ENCODE measurements at regions not wholly inside any gene's neighbourhood (a gene's known extent, or its start where the extent isn't known, plus 50 kb on each side); places are given as distances from the start of the nearest gene placed in this dataset.

DNA sequence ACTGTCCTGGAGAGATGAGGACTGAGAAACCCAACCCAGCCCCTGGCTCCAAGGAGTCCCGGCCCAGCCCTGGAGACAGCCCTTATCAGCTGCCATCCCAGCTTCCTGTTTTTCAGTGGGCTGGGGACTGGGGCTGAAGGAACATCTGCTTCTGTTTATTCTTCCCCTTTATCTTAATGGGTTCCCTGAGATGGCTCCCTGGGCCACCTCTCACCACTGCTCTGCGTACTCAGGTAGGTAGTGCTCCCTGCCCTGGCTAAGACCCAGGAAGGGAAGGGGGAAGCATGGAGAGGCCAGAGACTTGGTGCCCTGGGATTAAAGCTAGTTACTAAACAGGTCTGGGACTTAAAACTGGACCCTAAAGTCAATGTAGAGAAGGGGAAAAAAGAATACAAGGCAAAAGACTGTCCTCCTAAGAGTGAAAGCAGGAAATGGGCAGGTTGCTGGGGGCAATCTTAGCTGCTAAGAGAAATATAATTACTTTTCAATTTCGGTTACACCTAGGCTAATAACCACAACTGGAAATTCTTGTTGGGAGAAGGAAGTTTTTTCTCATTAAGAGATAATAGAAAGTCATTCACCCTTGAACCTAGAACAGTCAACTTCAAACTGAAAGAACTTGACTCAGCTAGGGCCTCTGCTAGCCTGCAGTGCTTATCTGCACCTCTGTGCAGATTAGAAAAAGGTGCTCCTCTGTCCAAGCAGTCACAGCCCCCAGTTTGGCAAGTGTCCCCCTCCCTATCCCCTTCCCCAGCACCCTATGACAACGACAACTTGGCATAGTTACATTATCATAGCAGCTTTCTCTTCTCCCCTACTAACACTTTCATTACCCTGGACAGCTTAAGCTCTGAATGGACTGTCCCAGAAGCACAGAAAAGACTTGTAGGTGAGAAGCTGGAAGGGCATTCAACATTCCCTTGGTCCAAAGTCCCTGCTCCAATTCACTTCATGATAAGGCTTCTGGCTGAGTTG is 65.6 kb upstream of the KDM7A start:
- peak; percentile 49 for DNase-seq (ENCODE audit: low spot score)

DNA sequence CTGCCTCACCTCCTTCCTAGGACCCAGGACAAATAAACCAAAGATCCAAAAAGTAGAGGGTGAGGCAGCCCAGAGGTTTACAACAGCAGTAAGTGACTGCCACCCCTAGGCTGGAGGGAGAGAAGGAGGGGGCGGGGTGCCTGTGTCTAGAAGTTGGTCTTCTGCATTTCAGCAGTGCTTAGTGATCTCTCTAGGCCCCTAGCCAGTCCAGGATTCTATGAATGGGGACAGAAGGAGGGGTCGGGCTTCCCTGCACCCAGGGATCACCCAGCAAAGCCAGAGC is 62.8 kb upstream of the KDM7A start:
- no peak for DNase-seq (ENCODE audit: low spot score)

DNA sequence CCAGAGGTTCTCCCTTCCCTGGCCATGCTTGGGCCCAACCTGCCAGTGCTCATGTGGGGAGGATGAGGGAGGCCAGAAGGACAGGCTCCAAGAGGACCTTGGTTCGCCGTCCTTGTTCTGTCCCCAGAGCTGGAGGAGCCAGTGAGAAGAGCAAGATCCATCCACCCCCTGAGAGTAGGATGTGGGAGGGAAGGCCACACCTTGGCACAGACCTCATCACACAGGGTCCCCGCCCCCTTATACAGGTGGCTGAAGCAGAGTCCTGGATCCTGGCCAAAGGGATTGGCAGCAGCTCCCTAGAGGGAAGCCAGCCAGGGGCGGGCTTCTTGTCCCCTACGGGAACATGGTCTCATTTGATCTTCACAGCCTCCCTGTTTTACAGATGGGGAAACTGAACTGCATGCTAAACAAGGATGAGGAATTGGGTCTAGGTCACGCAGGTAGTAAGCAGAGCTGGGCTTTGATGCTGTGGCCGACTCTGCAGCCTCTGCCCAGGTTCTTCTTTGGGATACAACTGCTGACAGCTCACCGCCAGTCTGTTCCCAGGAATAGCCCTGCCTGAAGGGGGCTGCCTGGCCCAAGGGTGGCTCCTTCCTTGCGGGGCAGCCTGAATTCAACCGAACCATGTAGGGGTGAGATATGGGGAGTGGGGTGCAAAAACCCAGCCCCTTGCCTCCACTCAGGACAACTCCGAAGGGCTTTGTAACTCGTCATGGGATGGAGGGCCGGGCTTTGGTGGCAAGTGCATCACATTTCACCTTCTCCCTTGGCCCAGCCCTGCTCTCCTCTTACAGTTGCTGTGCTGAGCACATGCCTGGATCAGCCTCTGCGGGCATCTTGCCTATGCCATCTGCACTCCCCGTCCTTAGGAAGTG is 62.2 kb upstream of the KDM7A start:
- peak; percentile 90 for DNase-seq (ENCODE audit: low spot score)

DNA sequence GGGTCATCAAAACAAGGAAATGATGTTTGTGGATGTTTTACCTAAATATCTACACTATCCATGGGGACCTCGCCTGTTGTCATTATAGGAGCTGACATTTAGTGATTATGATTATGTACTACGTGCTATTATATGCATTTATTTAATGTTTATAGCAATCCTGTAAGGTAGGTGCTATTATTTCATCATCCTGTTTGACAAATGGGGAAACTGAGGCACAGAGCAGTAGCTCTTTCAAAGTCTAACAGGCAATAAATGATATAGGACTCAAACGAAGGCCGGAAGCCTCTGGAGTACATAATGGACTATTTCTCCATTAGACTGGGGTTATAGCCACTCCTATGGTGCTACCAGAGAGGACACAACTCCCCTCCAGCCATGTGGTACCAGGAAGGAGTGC is 60.6 kb upstream of the KDM7A start:
- DNase-seq (ENCODE audit: low spot score): no peak

DNA sequence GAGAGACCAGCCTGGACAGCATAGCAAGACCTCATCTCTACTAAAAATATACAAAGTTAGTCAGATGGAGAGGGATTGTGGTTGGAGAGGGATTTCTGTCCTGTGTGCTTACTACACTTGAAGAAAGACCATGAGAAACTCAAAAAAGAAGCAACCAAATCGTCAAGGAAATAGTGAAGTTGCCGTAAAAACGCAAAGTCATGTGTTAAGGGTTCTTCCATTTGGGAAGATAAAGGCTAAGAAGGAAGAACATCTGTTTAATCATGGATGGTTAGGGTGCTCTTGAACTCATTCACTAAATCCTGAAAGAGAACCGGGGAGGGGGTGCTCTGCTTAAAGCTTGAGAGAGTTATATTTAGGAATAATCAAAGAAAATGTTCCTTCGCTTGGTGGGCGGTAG is 59.8 kb upstream of the KDM7A start:
- no peak for DNase-seq (ENCODE audit: low spot score)

DNA sequence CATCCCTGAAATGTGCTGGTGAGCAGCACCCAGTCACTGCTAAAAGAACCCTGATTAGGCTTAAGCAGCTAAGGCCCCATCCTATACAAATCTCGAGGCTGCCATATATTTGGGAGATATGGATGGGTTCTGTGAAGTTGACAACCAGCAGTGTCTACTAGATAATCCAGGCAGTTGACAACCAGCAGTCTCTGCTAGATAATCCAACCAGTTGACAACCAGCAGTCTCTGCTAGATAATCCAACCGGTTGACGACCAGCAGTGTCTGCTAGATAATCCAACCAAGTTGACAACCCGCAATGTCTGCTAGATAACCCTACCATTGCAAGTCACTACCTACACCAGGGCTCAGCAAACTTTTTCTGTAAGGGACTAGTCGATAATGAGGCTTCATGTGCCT is 58.3 kb upstream of the KDM7A start:
- no peak for DNase-seq (ENCODE audit: low spot score)

DNA sequence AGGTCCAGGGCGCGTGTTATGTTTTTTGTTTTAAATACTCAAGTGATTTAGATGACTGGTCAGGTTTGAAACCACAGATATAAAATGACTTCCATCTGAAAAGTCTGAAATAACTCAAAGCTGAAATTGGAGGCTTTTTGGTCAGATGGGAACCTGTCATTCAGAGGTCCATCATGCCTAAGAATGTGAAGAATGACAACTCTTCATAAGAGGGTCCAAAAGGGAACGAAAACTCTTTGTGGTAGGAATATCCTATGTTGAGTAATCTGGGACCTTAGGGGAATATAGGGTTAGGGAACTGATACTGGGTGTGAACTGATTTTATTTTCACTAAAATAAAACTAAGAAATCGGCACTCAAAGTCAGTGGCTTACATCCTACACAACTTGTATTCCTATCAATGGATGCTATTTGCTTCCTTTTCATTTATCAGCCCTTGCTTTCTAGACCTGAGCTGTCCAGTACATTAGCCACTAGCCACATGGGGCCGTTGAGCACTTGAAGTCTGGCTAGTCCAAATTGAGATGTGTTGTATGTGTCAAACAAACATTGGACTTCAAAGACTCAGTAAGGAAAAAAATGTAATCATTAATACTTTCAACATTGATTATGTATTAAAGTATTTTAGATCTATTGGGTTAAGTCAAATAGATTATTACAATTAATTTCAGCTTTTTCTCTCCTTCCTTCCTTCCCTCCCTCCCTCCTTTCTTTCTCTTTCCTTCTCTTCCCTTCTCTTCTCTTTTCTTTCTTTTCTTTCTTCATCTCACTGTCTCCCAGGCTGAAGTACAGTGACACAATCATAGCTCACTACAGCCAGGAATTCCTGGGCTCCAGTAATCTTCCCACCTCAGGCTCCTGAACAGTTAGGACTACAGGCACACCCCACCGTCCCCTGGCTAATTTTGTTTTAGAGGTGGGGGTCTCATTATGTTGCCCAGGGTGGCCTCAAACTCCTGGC is 56.5 kb upstream of the KDM7A start:
- no peak for DNase-seq (ENCODE audit: low spot score)

DNA sequence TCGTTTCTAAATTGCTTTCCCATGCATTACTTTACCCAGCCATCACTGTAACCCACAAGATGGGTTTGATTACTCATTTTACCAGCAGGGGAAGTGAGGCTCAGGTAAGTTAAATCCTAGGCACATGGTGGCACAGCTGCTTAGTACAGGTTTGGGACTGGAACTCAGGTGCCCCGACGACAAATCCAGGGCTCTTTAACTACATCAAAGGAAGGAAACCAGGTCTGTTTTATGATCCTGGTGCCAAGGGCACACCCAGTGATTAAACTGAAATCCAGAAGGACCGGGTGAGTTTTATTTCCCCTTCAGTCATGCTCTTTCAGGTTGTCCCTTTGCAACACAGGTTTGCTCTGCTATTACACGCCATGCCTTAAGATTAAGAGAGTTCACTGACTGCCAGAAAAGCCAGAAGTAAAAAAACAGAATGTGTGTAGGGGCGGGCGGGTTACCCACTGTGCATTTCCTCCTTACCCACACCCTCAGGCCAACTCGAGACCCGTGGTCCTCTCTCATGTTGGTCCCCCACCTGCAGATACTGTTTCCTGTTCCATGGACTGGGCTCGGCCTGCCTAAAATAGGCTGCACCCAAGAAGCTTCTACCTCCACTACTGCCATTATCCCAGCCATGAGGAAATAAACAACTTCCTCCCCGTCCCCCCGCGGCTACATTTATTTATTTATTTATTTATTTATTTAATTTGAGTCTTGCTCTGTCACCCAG is 55.1 kb upstream of the KDM7A start:
- DNase-seq (ENCODE audit: low spot score): peak; percentile 93

DNA sequence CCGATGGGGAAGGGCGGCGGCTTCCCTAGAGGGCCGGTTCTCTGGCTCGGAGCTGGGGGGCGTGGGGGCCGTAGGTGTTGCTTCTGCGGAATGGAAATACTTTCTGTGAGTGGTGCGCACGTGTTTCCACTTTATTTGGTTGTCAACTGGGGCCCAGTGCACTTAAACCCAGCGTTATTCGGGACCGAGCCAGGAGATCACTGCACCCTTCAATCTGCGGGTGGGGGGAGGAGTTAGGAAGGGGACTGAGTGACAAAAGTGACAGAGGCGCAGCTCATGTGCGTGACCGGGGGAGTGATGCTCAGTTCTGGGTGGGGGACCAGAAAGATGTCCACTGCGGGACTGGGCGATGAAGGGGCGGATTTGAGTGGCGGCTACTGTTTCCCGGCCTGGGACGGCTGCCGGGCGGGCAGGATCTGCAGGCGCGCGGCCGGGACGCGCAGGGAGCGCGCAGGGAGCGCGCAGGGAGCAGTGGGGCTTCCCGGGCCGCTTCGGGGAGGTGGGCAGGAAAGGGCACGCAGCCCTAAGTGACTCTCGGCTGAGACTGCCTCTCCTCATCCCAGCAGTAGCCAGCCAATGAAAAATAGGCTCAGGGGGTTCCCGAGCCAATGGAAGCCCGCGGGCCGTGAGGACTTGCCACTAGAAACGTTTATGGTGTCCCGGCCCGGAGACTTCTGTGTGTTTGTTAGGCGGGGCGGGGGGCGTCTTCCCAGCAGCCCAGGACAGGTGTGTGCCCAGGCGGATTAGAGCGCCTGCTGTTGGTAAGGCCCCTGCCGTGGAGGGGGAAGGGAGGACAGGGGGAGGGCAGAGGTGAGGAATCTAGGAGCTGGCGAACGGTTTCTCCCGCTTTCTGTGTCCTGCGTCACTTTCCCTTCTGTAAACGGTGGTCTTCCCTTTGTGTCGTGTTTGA is 54.3 kb upstream of the KDM7A start:
- DNase-seq (ENCODE audit: low spot score): peak; percentile 78

- no peak for DNase-seq (ENCODE audit: low spot score)
Observed at GRCh38 chr7:140230516-140230860, 53.7 kb upstream of the KDM7A start.

GRCh38 chr7:140229591-140230515 is 53.1 kb upstream of the KDM7A start:
- peak; percentile 68 for DNase-seq (ENCODE audit: low spot score)

- DNase-seq (ENCODE audit: low spot score): no peak
Observed at GRCh38 chr7:140229101-140229525, 52.3 kb upstream of the KDM7A start.

Measured in LoVo (cell line).